ENCODE measurements at regions not wholly inside any gene's neighbourhood (a gene's known extent, or its start where the extent isn't known, plus 50 kb on each side); places are given as distances from the start of the nearest gene placed in this dataset.

DNA sequence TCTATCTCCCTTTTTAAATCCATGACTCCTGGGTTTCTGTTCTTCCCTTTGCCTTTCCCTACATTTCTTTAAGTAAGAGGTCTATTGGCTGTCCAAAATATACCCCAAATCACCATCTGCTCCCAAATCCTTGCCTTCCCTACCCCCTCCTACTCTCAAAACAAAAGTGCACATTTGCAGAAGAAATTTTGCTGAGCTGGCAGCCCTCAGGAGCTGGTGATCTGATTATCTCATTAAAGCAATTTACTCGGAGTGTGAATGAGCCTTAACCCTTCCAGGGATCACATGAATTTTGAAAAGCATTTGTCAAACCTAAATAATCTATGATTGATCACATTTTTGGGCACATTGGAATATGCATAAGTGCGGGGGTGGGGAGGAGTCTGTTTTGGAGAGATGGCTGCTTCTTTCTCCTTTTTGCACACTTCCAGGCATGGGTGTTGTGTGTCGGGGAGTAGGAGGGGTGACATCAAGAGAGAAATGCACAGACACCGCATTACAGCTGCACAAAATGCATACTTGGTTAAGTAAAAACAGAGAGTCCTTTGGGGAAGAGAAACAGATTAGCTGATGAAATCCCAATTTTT is 892.6 kb downstream of the TUSC7 start:
- no peak for TF ChIP-seq POLR2A (IDR thresholded peaks at IDR 0.05)
- TF ChIP-seq, protein P1, sequence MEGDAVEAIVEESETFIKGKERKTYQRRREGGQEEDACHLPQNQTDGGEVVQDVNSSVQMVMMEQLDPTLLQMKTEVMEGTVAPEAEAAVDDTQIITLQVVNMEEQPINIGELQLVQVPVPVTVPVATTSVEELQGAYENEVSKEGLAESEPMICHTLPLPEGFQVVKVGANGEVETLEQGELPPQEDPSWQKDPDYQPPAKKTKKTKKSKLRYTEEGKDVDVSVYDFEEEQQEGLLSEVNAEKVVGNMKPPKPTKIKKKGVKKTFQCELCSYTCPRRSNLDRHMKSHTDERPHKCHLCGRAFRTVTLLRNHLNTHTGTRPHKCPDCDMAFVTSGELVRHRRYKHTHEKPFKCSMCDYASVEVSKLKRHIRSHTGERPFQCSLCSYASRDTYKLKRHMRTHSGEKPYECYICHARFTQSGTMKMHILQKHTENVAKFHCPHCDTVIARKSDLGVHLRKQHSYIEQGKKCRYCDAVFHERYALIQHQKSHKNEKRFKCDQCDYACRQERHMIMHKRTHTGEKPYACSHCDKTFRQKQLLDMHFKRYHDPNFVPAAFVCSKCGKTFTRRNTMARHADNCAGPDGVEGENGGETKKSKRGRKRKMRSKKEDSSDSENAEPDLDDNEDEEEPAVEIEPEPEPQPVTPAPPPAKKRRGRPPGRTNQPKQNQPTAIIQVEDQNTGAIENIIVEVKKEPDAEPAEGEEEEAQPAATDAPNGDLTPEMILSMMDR (IDR thresholded peaks at IDR 0.05): no peak

All from adrenal gland (tissue), 5 donors.